ENCODE measurements at regions not wholly inside any gene's neighbourhood (a gene's known extent, or its start where the extent isn't known, plus 50 kb on each side); places are given as distances from the start of the nearest gene placed in this dataset.

GRCh38 chr10:106317554-106317953, 847.0 kb downstream of the SORCS1 start:
- Histone ChIP-seq H3K9me3 (no peaks in the 10 kb centered on the region), H3K4me3 (ENCODE audit: control insufficient read depth in 1 of 2, extremely low read depth in 1 of 2, low read length in 1 of 2) (no peak overlapping the region), H3K4me1 (ENCODE audit: control insufficient read depth in 1 of 2, extremely low read depth in 1 of 2, insufficient read depth in 2 of 2, low read length in 2 of 2) (no peaks in the 10 kb centered on the region), H3K27ac (ENCODE audit: low read length) (no peak overlapping the region), H3K27me3 (replicated peaks in 1 of 2; ENCODE audit: control insufficient read depth in 2 of 2, extremely low read depth in 1 of 2, insufficient read depth in 2 of 2, low read length in 1 of 2) (no peaks in the 10 kb centered on the region), H3K36me3 (ENCODE audit: control insufficient read depth in 2 of 2, extremely low read depth in 1 of 2, insufficient read depth in 1 of 2, low read length in 1 of 2) (no peaks in the 10 kb centered on the region)
- no peak for ATAC-seq (replicated peaks in 1 of 4)
- no peaks in the 10 kb centered on the region for H3K27me3 Mint-ChIP-seq
- DNase-seq = no peak
- peaks cover 0 to 7% (median 7%) of the 10 kb centered on the region in 3 donors for H3K9me3 Mint-ChIP-seq
- no CpG with 5 or more reads among the region's 2 CpGs for WGBS (ENCODE audit: insufficient coverage)
- H3K4me3 Mint-ChIP-seq = no peak overlapping the region
- no peaks in the 10 kb centered on the region for H3K4me1 Mint-ChIP-seq
- H3K36me3 Mint-ChIP-seq = no peaks in the 10 kb centered on the region
- no peak overlapping the region for H3K27ac Mint-ChIP-seq
- POLR2A ChIA-PET = no interaction called here
- CTCF ChIA-PET = no interaction called here

- Histone ChIP-seq H3K9me3 (no peaks in the 10 kb centered on the region), H3K36me3 (ENCODE audit: control insufficient read depth in 2 of 2, extremely low read depth in 1 of 2, insufficient read depth in 1 of 2, low read length in 1 of 2) (no peaks in the 10 kb centered on the region), H3K27me3 (replicated peaks in 1 of 2; ENCODE audit: control insufficient read depth in 2 of 2, extremely low read depth in 1 of 2, insufficient read depth in 2 of 2, low read length in 1 of 2) (no peaks in the 10 kb centered on the region), H3K4me3 (ENCODE audit: control insufficient read depth in 1 of 2, extremely low read depth in 1 of 2, low read length in 1 of 2) (no peak overlapping the region), H3K27ac (ENCODE audit: low read length) (no peak overlapping the region), H3K4me1 (ENCODE audit: control insufficient read depth in 1 of 2, extremely low read depth in 1 of 2, insufficient read depth in 2 of 2, low read length in 2 of 2) (no peaks in the 10 kb centered on the region)
- H3K36me3 Mint-ChIP-seq = no peaks in the 10 kb centered on the region
- DNase-seq (no peak), ATAC-seq (replicated peaks in 1 of 4) (no peak)
- peaks cover 0 to 17% (median 12%) of the 10 kb centered on the region in 3 donors for H3K9me3 Mint-ChIP-seq
- H3K4me3 Mint-ChIP-seq = no peak overlapping the region
- CTCF ChIA-PET = no interaction called here
- no peak overlapping the region for H3K27ac Mint-ChIP-seq
- H3K4me1 Mint-ChIP-seq = no peaks in the 10 kb centered on the region
- WGBS (ENCODE audit: insufficient coverage) = no CpG with 5 or more reads among the region's 1 CpG
- no peaks in the 10 kb centered on the region for H3K27me3 Mint-ChIP-seq
- POLR2A ChIA-PET = no interaction called here
These were observed 851.5 kb downstream of the SORCS1 start for GRCh38 chr10:106313041-106313440.

GRCh38 chr10:106312087-106312486, 852.4 kb downstream of the SORCS1 start:
- no peak overlapping the region for H3K27ac ChIP-seq (ENCODE audit: low read length)
- Mint-ChIP-seq H3K4me1 (no peaks in the 10 kb centered on the region), H3K36me3 (no peaks in the 10 kb centered on the region), H3K4me3 (no peak overlapping the region), H3K9me3 (peaks cover 0 to 18% (median 13%) of the 10 kb centered on the region in 3 donors), H3K27me3 (no peaks in the 10 kb centered on the region), H3K27ac (no peak overlapping the region)
- no peak for DNase-seq
- H3K4me1 ChIP-seq (ENCODE audit: control insufficient read depth in 1 of 2, extremely low read depth in 1 of 2, insufficient read depth in 2 of 2, low read length in 2 of 2) = no peaks in the 10 kb centered on the region
- POLR2A ChIA-PET = no interaction called here
- CTCF ChIA-PET = no interaction called here
- no peak overlapping the region for H3K4me3 ChIP-seq (ENCODE audit: control insufficient read depth in 1 of 2, extremely low read depth in 1 of 2, low read length in 1 of 2)
- no peak for ATAC-seq (replicated peaks in 1 of 4)
- H3K36me3 ChIP-seq (ENCODE audit: control insufficient read depth in 2 of 2, extremely low read depth in 1 of 2, insufficient read depth in 1 of 2, low read length in 1 of 2) = no peaks in the 10 kb centered on the region
- 25% methylated on average over 1 of the region's 1 CpG for WGBS (ENCODE audit: insufficient coverage)
- no peaks in the 10 kb centered on the region for H3K9me3 ChIP-seq
- H3K27me3 ChIP-seq (replicated peaks in 1 of 2; ENCODE audit: control insufficient read depth in 2 of 2, extremely low read depth in 1 of 2, insufficient read depth in 2 of 2, low read length in 1 of 2) = no peaks in the 10 kb centered on the region

- DNase-seq (no peak), ATAC-seq (replicated peaks in 1 of 4) (no peak)
- ChIA-PET CTCF (no interaction called here), POLR2A (no interaction called here)
- H3K27me3 Mint-ChIP-seq = no peaks in the 10 kb centered on the region
- H3K27ac ChIP-seq (ENCODE audit: low read length) = no peak overlapping the region
- H3K36me3 Mint-ChIP-seq = no peaks in the 10 kb centered on the region
- no peaks in the 10 kb centered on the region for H3K4me1 ChIP-seq (ENCODE audit: control insufficient read depth in 1 of 2, extremely low read depth in 1 of 2, insufficient read depth in 2 of 2, low read length in 2 of 2)
- no peaks in the 10 kb centered on the region for H3K9me3 ChIP-seq
- no peak overlapping the region for H3K4me3 Mint-ChIP-seq
- no peaks in the 10 kb centered on the region for H3K36me3 ChIP-seq (ENCODE audit: control insufficient read depth in 2 of 2, extremely low read depth in 1 of 2, insufficient read depth in 1 of 2, low read length in 1 of 2)
- no CpG with 5 or more reads among the region's 4 CpGs for WGBS (ENCODE audit: insufficient coverage)
- no peaks in the 10 kb centered on the region for H3K27me3 ChIP-seq (replicated peaks in 1 of 2; ENCODE audit: control insufficient read depth in 2 of 2, extremely low read depth in 1 of 2, insufficient read depth in 2 of 2, low read length in 1 of 2)
- H3K27ac Mint-ChIP-seq = no peak overlapping the region
- H3K4me1 Mint-ChIP-seq = no peaks in the 10 kb centered on the region
- peaks cover 0 to 23% (median 16%) of the 10 kb centered on the region in 3 donors for H3K9me3 Mint-ChIP-seq
- H3K4me3 ChIP-seq (ENCODE audit: control insufficient read depth in 1 of 2, extremely low read depth in 1 of 2, low read length in 1 of 2) = no peak overlapping the region
These were observed 852.9 kb downstream of the SORCS1 start for GRCh38 chr10:106311590-106311989.

GRCh38 chr10:106310596-106310995, 853.9 kb downstream of the SORCS1 start:
- H3K27ac ChIP-seq (ENCODE audit: low read length) = no peak overlapping the region
- H3K4me3 ChIP-seq (ENCODE audit: control insufficient read depth in 1 of 2, extremely low read depth in 1 of 2, low read length in 1 of 2) = no peak overlapping the region
- DNase-seq (no peak), ATAC-seq (replicated peaks in 1 of 4) (no peak)
- Mint-ChIP-seq H3K9me3 (peaks cover 0 to 28% (median 16%) of the 10 kb centered on the region in 3 donors), H3K4me1 (no peaks in the 10 kb centered on the region), H3K27ac (no peak overlapping the region), H3K27me3 (no peaks in the 10 kb centered on the region), H3K36me3 (no peaks in the 10 kb centered on the region), H3K4me3 (no peak overlapping the region)
- no peaks in the 10 kb centered on the region for H3K9me3 ChIP-seq
- H3K27me3 ChIP-seq (replicated peaks in 1 of 2; ENCODE audit: control insufficient read depth in 2 of 2, extremely low read depth in 1 of 2, insufficient read depth in 2 of 2, low read length in 1 of 2) = no peaks in the 10 kb centered on the region
- CTCF ChIA-PET = no interaction called here
- H3K4me1 ChIP-seq (ENCODE audit: control insufficient read depth in 1 of 2, extremely low read depth in 1 of 2, insufficient read depth in 2 of 2, low read length in 2 of 2) = no peaks in the 10 kb centered on the region
- H3K36me3 ChIP-seq (ENCODE audit: control insufficient read depth in 2 of 2, extremely low read depth in 1 of 2, insufficient read depth in 1 of 2, low read length in 1 of 2) = no peaks in the 10 kb centered on the region
- WGBS (ENCODE audit: insufficient coverage) = 50% methylated on average over 1 of the region's 2 CpGs
- POLR2A ChIA-PET = no interaction called here

- DNase-seq (no peak), ATAC-seq (replicated peaks in 1 of 4) (no peak)
- H3K4me3 ChIP-seq (ENCODE audit: control insufficient read depth in 1 of 2, extremely low read depth in 1 of 2, low read length in 1 of 2) = no peak overlapping the region
- H3K36me3 Mint-ChIP-seq = no peaks in the 10 kb centered on the region
- no peaks in the 10 kb centered on the region for H3K9me3 ChIP-seq
- no peak overlapping the region for H3K27ac Mint-ChIP-seq
- no peaks in the 10 kb centered on the region for H3K27me3 Mint-ChIP-seq
- no peak overlapping the region for H3K27ac ChIP-seq (ENCODE audit: low read length)
- no peaks in the 10 kb centered on the region for H3K36me3 ChIP-seq (ENCODE audit: control insufficient read depth in 2 of 2, extremely low read depth in 1 of 2, insufficient read depth in 1 of 2, low read length in 1 of 2)
- H3K4me1 ChIP-seq (ENCODE audit: control insufficient read depth in 1 of 2, extremely low read depth in 1 of 2, insufficient read depth in 2 of 2, low read length in 2 of 2) = no peaks in the 10 kb centered on the region
- WGBS (ENCODE audit: insufficient coverage) = 78% methylated on average over 1 of the region's 2 CpGs
- H3K9me3 Mint-ChIP-seq = peaks cover 0 to 28% (median 15%) of the 10 kb centered on the region in 3 donors
- H3K4me1 Mint-ChIP-seq = no peaks in the 10 kb centered on the region
- CTCF ChIA-PET = no interaction called here
- POLR2A ChIA-PET = no interaction called here
- H3K4me3 Mint-ChIP-seq = no peak overlapping the region
- no peaks in the 10 kb centered on the region for H3K27me3 ChIP-seq (replicated peaks in 1 of 2; ENCODE audit: control insufficient read depth in 2 of 2, extremely low read depth in 1 of 2, insufficient read depth in 2 of 2, low read length in 1 of 2)
These were observed 855.1 kb downstream of the SORCS1 start for GRCh38 chr10:106309376-106309775.

GRCh38 chr10:106308284-106308683, 856.2 kb downstream of the SORCS1 start:
- Histone ChIP-seq H3K9me3 (no peaks in the 10 kb centered on the region), H3K36me3 (ENCODE audit: control insufficient read depth in 2 of 2, extremely low read depth in 1 of 2, insufficient read depth in 1 of 2, low read length in 1 of 2) (no peaks in the 10 kb centered on the region), H3K4me3 (ENCODE audit: control insufficient read depth in 1 of 2, extremely low read depth in 1 of 2, low read length in 1 of 2) (no peak overlapping the region), H3K4me1 (ENCODE audit: control insufficient read depth in 1 of 2, extremely low read depth in 1 of 2, insufficient read depth in 2 of 2, low read length in 2 of 2) (no peaks in the 10 kb centered on the region), H3K27ac (ENCODE audit: low read length) (no peak overlapping the region), H3K27me3 (replicated peaks in 1 of 2; ENCODE audit: control insufficient read depth in 2 of 2, extremely low read depth in 1 of 2, insufficient read depth in 2 of 2, low read length in 1 of 2) (no peaks in the 10 kb centered on the region)
- CTCF ChIA-PET = no interaction called here
- POLR2A ChIA-PET = no interaction called here
- Mint-ChIP-seq H3K4me3 (no peak overlapping the region), H3K27ac (no peak overlapping the region), H3K27me3 (no peaks in the 10 kb centered on the region), H3K4me1 (no peaks in the 10 kb centered on the region), H3K9me3 (peaks cover 0 to 28% (median 14%) of the 10 kb centered on the region in 3 donors), H3K36me3 (no peaks in the 10 kb centered on the region)
- no peak for DNase-seq
- WGBS (ENCODE audit: insufficient coverage) = no CpG with 5 or more reads among the region's 2 CpGs
- no peak for ATAC-seq (replicated peaks in 1 of 4)
